CD14-positive monocyte (primary cell): ENCODE measurements at regions not wholly inside any gene's neighbourhood (a gene's known extent, or its start where the extent isn't known, plus 50 kb on each side); places are given as distances from the start of the nearest gene placed in this dataset.

Experiments
- DNase-seq, 3 donors: peaks; one replicate each; pipeline ENCODE4 v3.0.0-alpha.2; 2011 to 2022
- H2AFZ ChIP-seq: 2 replicates; pipeline ENCODE4 v1.6.0; 2012; ENCODE audit warnings: mild to moderate bottlenecking, low read depth, low read length, inconsistent platforms; ENCODE audit not compliant: insufficient read depth, poor library complexity, severe bottlenecking
- H3K27ac ChIP-seq, 2 donors: 1 replicate in 1 of 2; 2 replicates in 1 of 2; pipeline ENCODE4 v1.5.1; 2012 to 2013; ENCODE audit warnings: low read length in 2 of 2, control low read depth in 1 of 2, inconsistent platforms in 1 of 2, low read depth in 1 of 2, mild to moderate bottlenecking in 1 of 2
- H3K27me3 ChIP-seq, 2 donors: one replicate each; pipeline versions ENCODE4 v1.6.0 to v1.6.1; 2011 to 2013; ENCODE audit warnings: low read length in 2 of 2; ENCODE audit not compliant: control insufficient read depth in 2 of 2, insufficient read depth in 2 of 2
- H3K36me3 ChIP-seq, 2 donors: replicated peaks in 1 of 2; 1 replicate in 1 of 2; 2 replicates in 1 of 2; pipeline versions ENCODE4 v1.5.1 to v1.6.1; 2012 to 2013; ENCODE audit warnings: low read length in 2 of 2, control low read depth in 1 of 2, inconsistent platforms in 1 of 2, mild to moderate bottlenecking in 1 of 2; ENCODE audit not compliant: insufficient read depth in 2 of 2, control insufficient read depth in 1 of 2
- H3K4me1 ChIP-seq, 2 donors: 1 replicate in 1 of 2; 2 replicates in 1 of 2; pipeline versions ENCODE4 v1.5.1 to v1.6.1; 2012 to 2013; ENCODE audit warnings: low read length in 2 of 2, control low read depth in 1 of 2, inconsistent platforms in 1 of 2, mild to moderate bottlenecking in 1 of 2, moderate library complexity in 1 of 2; ENCODE audit not compliant: insufficient read depth in 2 of 2, control insufficient read depth in 1 of 2
- H3K4me2 ChIP-seq: replicated peaks from 2 replicates; pipeline ENCODE3; 2012; ENCODE audit warnings: low read length, moderate library complexity, mild to moderate bottlenecking; ENCODE audit not compliant: poor library complexity, severe bottlenecking; ENCODE audit errors: extremely low read depth
- H3K4me3 ChIP-seq, 3 experiments: fragments of 200-600 bp in 1 of 3; sonication (generic) in 1 of 3; replicated peaks in 1 of 3; 1 replicate in 2 of 3; 2 replicates in 1 of 3; pipeline ENCODE4 v1.5.1; 2011 to 2013; ENCODE audit warnings: low read length in 3 of 3, mild to moderate bottlenecking in 3 of 3, control low read depth in 2 of 3, low read depth in 2 of 3, inconsistent platforms in 1 of 3, moderate library complexity in 1 of 3
- H3K79me2 ChIP-seq: 2 replicates; pipeline ENCODE4 v1.6.0; 2012; ENCODE audit warnings: mild to moderate bottlenecking, control low read depth, inconsistent platforms, low read length, moderate library complexity; ENCODE audit not compliant: insufficient read depth
- H3K9ac ChIP-seq: 2 replicates; pipeline ENCODE4 v1.6.0; 2017; ENCODE audit warnings: low read length, mild to moderate bottlenecking; ENCODE audit not compliant: insufficient read depth, poor library complexity, severe bottlenecking
- H3K9me3 ChIP-seq, 2 donors: replicated peaks in 1 of 2; 1 replicate in 1 of 2; 2 replicates in 1 of 2; pipeline versions ENCODE4 v1.5.1 to v1.6.1; 2012 to 2013; ENCODE audit warnings: low read length in 2 of 2, control low read depth in 1 of 2; ENCODE audit not compliant: control insufficient read depth in 1 of 2, insufficient read depth in 1 of 2
- H4K20me1 ChIP-seq: 2 replicates; pipeline ENCODE4 v1.6.0; 2012; ENCODE audit warnings: mild to moderate bottlenecking, low read length, control low read depth, moderate library complexity; ENCODE audit not compliant: insufficient read depth
- H3K27ac Mint-ChIP-seq, 7 donors: one replicate each; pipeline ENCODE4 v1.8.0; 2020; ENCODE audit warnings: mild to moderate bottlenecking in 7 of 7, mixed read lengths in 7 of 7, moderate library complexity in 6 of 7, inconsistent platforms in 2 of 7
- H3K27me3 Mint-ChIP-seq, 3 donors: one replicate each; pipeline ENCODE4 v1.8.0; 2021 to 2022; ENCODE audit warnings: low read depth in 3 of 3, mild to moderate bottlenecking in 3 of 3, mixed read lengths in 3 of 3, moderate library complexity in 3 of 3, inconsistent platforms in 1 of 3
- H3K36me3 Mint-ChIP-seq, 2 donors: one replicate each; pipeline ENCODE4 v1.8.0; 2020; ENCODE audit warnings: mixed read lengths in 2 of 2, inconsistent platforms in 1 of 2, mild to moderate bottlenecking in 1 of 2
- H3K4me1 Mint-ChIP-seq: one replicate; pipeline ENCODE4 v1.8.0; 2020; ENCODE audit warnings: mild to moderate bottlenecking, mixed read lengths
- H3K4me3 Mint-ChIP-seq, 2 donors: one replicate each; pipeline ENCODE4 v1.8.0; 2020; ENCODE audit warnings: mild to moderate bottlenecking in 2 of 2, mixed read lengths in 2 of 2, moderate library complexity in 1 of 2
- H3K9me3 Mint-ChIP-seq, 7 donors: one replicate each; pipeline ENCODE4 v1.8.0; 2020 to 2022; ENCODE audit warnings: mixed read lengths in 7 of 7, mild to moderate bottlenecking in 6 of 7, moderate library complexity in 6 of 7, inconsistent platforms in 2 of 7
- WGBS: methylation state at CpG from one replicate; pipeline ENCODE4 v1.1.5; 2013; ENCODE audit warnings: missing lambda C conversion rate; ENCODE audit not compliant: insufficient coverage; 5-methylcytosine and 5-hydroxymethylcytosine counted together
- intact Hi-C, 2 donors: fragments of 100-400 bp; cut with micrococcal nuclease; formaldehyde crosslinking; loops; one replicate each; pipeline versions ENCODE4 v1.15.0 to v1.15.1; 2023
- TF ChIP-seq, protein P1 (sequence below): fragments of 200-600 bp; IDR thresholded peaks from one replicate; pipeline ENCODE4 v1.8.0; 2022; ENCODE audit warnings: antibody characterized with exemption, mild to moderate bottlenecking

DNA sequence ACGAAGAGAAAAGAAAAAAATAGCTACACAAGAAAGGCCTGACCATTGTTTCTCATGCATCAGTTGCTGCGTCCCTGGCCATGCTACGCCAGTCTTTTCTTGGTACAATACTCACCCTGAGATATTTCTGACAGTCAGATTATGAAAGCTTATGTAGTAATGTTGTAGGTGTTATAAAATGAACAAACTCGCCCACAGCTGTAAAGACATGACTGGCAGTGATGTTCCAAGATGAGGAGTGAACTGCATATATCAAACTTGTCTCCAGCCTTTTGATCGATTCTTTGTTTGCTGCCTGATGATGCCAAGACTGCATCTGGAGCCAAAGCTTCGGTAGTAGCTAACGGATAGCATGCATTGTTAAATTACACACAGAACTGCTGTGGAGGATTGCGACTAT, 822.7 kb downstream of the TUSC7 start:
- Histone ChIP-seq H2AFZ (no peak overlapping the region), H3K4me2 (no peak overlapping the region), H3K4me1 (no peaks in the 10 kb centered on the region), H3K79me2 (no peaks in the 10 kb centered on the region), H3K9me3 (no peaks in the 10 kb centered on the region), H4K20me1 (no peaks in the 10 kb centered on the region), H3K27me3 (peaks cover 2 to 5% of the 10 kb centered on the region in 2 donors), H3K27ac (no peak overlapping the region), H3K9ac (no peak overlapping the region), H3K36me3 (no peaks in the 10 kb centered on the region), H3K4me3 (no peak overlapping the region)
- Mint-ChIP-seq H3K4me1 (no peaks in the 10 kb centered on the region), H3K4me3 (no peak overlapping the region), H3K27me3 (peaks cover 0 to 5% (median 0%) of the 10 kb centered on the region in 3 donors), H3K27ac (no peak overlapping the region), H3K9me3 (peaks cover 0 to 6% (median 0%) of the 10 kb centered on the region in 7 donors), H3K36me3 (no peaks in the 10 kb centered on the region)
- intact Hi-C loops: no loop called here
- WGBS: 100% methylated on average over 3 of the region's 8 CpGs
- DNase-seq: no peak
- TF ChIP-seq, protein P1, sequence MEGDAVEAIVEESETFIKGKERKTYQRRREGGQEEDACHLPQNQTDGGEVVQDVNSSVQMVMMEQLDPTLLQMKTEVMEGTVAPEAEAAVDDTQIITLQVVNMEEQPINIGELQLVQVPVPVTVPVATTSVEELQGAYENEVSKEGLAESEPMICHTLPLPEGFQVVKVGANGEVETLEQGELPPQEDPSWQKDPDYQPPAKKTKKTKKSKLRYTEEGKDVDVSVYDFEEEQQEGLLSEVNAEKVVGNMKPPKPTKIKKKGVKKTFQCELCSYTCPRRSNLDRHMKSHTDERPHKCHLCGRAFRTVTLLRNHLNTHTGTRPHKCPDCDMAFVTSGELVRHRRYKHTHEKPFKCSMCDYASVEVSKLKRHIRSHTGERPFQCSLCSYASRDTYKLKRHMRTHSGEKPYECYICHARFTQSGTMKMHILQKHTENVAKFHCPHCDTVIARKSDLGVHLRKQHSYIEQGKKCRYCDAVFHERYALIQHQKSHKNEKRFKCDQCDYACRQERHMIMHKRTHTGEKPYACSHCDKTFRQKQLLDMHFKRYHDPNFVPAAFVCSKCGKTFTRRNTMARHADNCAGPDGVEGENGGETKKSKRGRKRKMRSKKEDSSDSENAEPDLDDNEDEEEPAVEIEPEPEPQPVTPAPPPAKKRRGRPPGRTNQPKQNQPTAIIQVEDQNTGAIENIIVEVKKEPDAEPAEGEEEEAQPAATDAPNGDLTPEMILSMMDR: no peak

- TF ChIP-seq, protein P1: no peak
- no peak for DNase-seq
- Histone ChIP-seq H3K27ac (no peak overlapping the region), H3K9ac (no peak overlapping the region), H3K4me1 (no peaks in the 10 kb centered on the region), H3K79me2 (no peaks in the 10 kb centered on the region), H3K9me3 (no peaks in the 10 kb centered on the region), H3K4me3 (no peak overlapping the region), H3K27me3 (peaks cover 2 to 3% of the 10 kb centered on the region in 2 donors), H3K36me3 (no peaks in the 10 kb centered on the region), H4K20me1 (no peaks in the 10 kb centered on the region), H3K4me2 (no peak overlapping the region), H2AFZ (no peak overlapping the region)
- no peak overlapping the region for H3K4me3 Mint-ChIP-seq
- no peaks in the 10 kb centered on the region for H3K4me1 Mint-ChIP-seq
- H3K27me3 Mint-ChIP-seq: peaks cover 0 to 5% (median 3%) of the 10 kb centered on the region in 3 donors
- intact Hi-C loops: no loop called here
- no peak overlapping the region for H3K27ac Mint-ChIP-seq
- H3K36me3 Mint-ChIP-seq: no peaks in the 10 kb centered on the region
- WGBS: no CpG with 5 or more reads among the region's 1 CpG
- peaks cover 0 to 6% (median 0%) of the 10 kb centered on the region in 7 donors for H3K9me3 Mint-ChIP-seq
These were observed 824.6 kb downstream of the TUSC7 start for GRCh38 chr3:117534138-117534537.
